ENCODE measurements at regions not wholly inside any gene's neighbourhood (a gene's known extent, or its start where the extent isn't known, plus 50 kb on each side); places are given as distances from the start of the nearest gene placed in this dataset.

GRCh38 chr4:3363411-3364141 is 70.8 kb downstream of the RGS12 start:
- H3K9ac ChIP-seq = no peak overlapping the region
- H3K79me2 ChIP-seq (ENCODE audit: insufficient read depth) = peaks cover 38% of the 10 kb centered on the region; the same call in 1 of the 2 replicates
- no peaks in the 10 kb centered on the region for H3K9me3 ChIP-seq
- H3K4me3 ChIP-seq (ENCODE audit: low read depth in 2 of 2, low read length in 1 of 2) = no peak overlapping the region
- H4K20me1 ChIP-seq (ENCODE audit: insufficient read depth) = peaks cover 5% of the 10 kb centered on the region; the same call in 1 of the 2 replicates
- no peaks in the 10 kb centered on the region for H3K36me3 ChIP-seq (replicated peaks in 1 of 2; ENCODE audit: control insufficient read depth in 1 of 2, insufficient read depth in 2 of 2, low read length in 1 of 2)
- H3F3A ChIP-seq (replicated peaks; ENCODE audit: insufficient read depth) = peaks cover under 1% of the 10 kb centered on the region
- TF ChIP-seq JUND (IDR thresholded peaks at IDR 0.05) = no peak
- no peak for TF ChIP-seq FOXJ3 (CRISPR knock-in tag; IDR thresholded peaks at IDR 0.05)
- TF ChIP-seq EP300 (IDR thresholded peaks at IDR 0.05; ENCODE audit: borderline replicate concordance in 1 of 2, low read depth in 1 of 2, low read length in 1 of 2) = no peak
- no peak for TF ChIP-seq FOSL2 (IDR thresholded peaks at IDR 0.05; ENCODE audit: borderline replicate concordance, low read depth)
- TF ChIP-seq RCOR1 (IDR thresholded peaks at IDR 0.05; ENCODE audit: low read length) = no peak
- no peak for TF ChIP-seq RFX5 (IDR thresholded peaks at IDR 0.05; ENCODE audit: low read length)
- TF ChIP-seq, protein P1, sequence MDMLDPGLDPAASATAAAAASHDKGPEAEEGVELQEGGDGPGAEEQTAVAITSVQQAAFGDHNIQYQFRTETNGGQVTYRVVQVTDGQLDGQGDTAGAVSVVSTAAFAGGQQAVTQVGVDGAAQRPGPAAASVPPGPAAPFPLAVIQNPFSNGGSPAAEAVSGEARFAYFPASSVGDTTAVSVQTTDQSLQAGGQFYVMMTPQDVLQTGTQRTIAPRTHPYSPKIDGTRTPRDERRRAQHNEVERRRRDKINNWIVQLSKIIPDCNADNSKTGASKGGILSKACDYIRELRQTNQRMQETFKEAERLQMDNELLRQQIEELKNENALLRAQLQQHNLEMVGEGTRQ (IDR thresholded peaks at IDR 0.05; ENCODE audit: borderline replicate concordance, low read depth, low read length) = no peak
- TF ChIP-seq CTCF (IDR thresholded peaks at IDR 0.05) = no peak
- TF ChIP-seq, protein P2, sequence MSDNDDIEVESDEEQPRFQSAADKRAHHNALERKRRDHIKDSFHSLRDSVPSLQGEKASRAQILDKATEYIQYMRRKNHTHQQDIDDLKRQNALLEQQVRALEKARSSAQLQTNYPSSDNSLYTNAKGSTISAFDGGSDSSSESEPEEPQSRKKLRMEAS (IDR thresholded peaks at IDR 0.05; ENCODE audit: low read depth) = no peak
- TF ChIP-seq YY1 (IDR thresholded peaks at IDR 0.05; ENCODE audit: low read depth) = no peak
- TF ChIP-seq GATA2 (CRISPR knock-in tag; IDR thresholded peaks at IDR 0.05) = no peak
- TF ChIP-seq USF1 (IDR thresholded peaks at IDR 0.05; ENCODE audit: borderline replicate concordance, low read depth) = no peak
- no peak for TF ChIP-seq TAF1 (IDR thresholded peaks at IDR 0.05; ENCODE audit: borderline replicate concordance, low read depth, low read length)
- no peak for TF ChIP-seq FOXM1 (IDR thresholded peaks at IDR 0.05; ENCODE audit: low read depth)
- no peak for TF ChIP-seq CHD2 (IDR thresholded peaks at IDR 0.05; ENCODE audit: low read length, partially characterized antibody)
- TF ChIP-seq SMC3 (IDR thresholded peaks at IDR 0.05; ENCODE audit: low read depth, low read length) = no peak
- TF ChIP-seq, protein P3, sequence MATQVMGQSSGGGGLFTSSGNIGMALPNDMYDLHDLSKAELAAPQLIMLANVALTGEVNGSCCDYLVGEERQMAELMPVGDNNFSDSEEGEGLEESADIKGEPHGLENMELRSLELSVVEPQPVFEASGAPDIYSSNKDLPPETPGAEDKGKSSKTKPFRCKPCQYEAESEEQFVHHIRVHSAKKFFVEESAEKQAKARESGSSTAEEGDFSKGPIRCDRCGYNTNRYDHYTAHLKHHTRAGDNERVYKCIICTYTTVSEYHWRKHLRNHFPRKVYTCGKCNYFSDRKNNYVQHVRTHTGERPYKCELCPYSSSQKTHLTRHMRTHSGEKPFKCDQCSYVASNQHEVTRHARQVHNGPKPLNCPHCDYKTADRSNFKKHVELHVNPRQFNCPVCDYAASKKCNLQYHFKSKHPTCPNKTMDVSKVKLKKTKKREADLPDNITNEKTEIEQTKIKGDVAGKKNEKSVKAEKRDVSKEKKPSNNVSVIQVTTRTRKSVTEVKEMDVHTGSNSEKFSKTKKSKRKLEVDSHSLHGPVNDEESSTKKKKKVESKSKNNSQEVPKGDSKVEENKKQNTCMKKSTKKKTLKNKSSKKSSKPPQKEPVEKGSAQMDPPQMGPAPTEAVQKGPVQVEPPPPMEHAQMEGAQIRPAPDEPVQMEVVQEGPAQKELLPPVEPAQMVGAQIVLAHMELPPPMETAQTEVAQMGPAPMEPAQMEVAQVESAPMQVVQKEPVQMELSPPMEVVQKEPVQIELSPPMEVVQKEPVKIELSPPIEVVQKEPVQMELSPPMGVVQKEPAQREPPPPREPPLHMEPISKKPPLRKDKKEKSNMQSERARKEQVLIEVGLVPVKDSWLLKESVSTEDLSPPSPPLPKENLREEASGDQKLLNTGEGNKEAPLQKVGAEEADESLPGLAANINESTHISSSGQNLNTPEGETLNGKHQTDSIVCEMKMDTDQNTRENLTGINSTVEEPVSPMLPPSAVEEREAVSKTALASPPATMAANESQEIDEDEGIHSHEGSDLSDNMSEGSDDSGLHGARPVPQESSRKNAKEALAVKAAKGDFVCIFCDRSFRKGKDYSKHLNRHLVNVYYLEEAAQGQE (IDR thresholded peaks at IDR 0.05; ENCODE audit: low read depth, low read length) = no peak
- ChIA-PET POLR2A (no interaction called here), CTCF (interaction anchor here (1.2 kb wide), 1 partner anchor 17 kb away, joined by 4 read pairs; no protein-coding TSS in a partner anchor)
- no peak overlapping the region for H2AFZ ChIP-seq (ENCODE audit: low read depth)
- H3K9me2 ChIP-seq = no peaks in the 10 kb centered on the region
- H3K27me3 ChIP-seq (ENCODE audit: insufficient read depth) = no peaks in the 10 kb centered on the region
- WGBS (ENCODE audit: low lambda C conversion rate) = 97% methylated on average over 23 of the region's 30 CpGs
- H3K27ac ChIP-seq (ENCODE audit: low read depth in 2 of 2, low read length in 1 of 2) = no peak overlapping the region
- peaks cover 0 to 1% of the 10 kb centered on the region in 2 experiments; a peak in 1 of 4 replicates for H3K4me1 ChIP-seq (ENCODE audit: control insufficient read depth in 1 of 2, insufficient read depth in 2 of 2, low read depth in 1 of 2, low read length in 1 of 2)
- H3K4me2 ChIP-seq = no peak overlapping the region
- DNase-seq = peak; percentile 30

All from SK-N-SH (cell line).